ENCODE measurements at regions not wholly inside any gene's neighbourhood (a gene's known extent, or its start where the extent isn't known, plus 50 kb on each side); places are given as distances from the start of the nearest gene placed in this dataset.

GRCh38 chr2:212908682-212909435, 242.6 kb downstream of the IKZF2 start:
- no peak overlapping the region for H2AFZ ChIP-seq (ENCODE audit: low read length)

DNA sequence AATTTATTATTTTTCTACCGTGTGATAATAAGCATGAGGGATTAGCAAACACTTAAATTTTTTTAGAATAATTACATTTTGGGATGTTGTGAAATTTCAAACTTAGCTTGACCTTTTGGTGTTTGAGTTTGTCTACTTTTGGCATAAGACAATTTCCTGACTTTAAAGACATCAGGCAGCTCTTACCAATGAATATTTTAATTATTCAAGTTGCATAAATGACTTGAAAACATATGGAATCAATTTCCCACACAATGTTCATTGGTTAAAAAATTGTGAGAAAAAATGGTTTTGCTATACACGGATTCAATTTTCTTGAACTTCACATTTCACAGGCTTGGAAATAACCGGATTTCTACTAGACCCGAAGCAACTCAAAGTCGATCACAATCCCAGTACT, 243.4 kb downstream of the IKZF2 start:
- CTCF ChIA-PET (ENCODE audit: unreplicated experiment): no interaction called here
- H3K36me3 ChIP-seq (ENCODE audit: insufficient read depth, low read length): no peaks in the 10 kb centered on the region
- no peak overlapping the region for H3K4me3 ChIP-seq (ENCODE audit: low read depth, low read length, poor library complexity, severe bottlenecking)
- no TSS peak for BruUV-seq (replicated peaks)
- no peak overlapping the region for H2AFZ ChIP-seq (ENCODE audit: low read length)
- no peak for DNase-seq (ENCODE audit: low spot score)
- intact Hi-C loops (cut with micrococcal nuclease; ENCODE audit: unreplicated experiment): no loop called here
- no peaks in the 10 kb centered on the region for H3K4me1 ChIP-seq (ENCODE audit: insufficient read depth, low read length, poor library complexity, severe bottlenecking)
- no peaks in the 10 kb centered on the region for H3K79me2 ChIP-seq (ENCODE audit: insufficient read depth, low read depth, low read length)
- POLR2A ChIA-PET: no interaction called here
- no peak overlapping the region for H3K27ac ChIP-seq (ENCODE audit: low read depth, low read length, poor library complexity, severe bottlenecking)
- H4K20me1 ChIP-seq (ENCODE audit: insufficient read depth, low read length): no peaks in the 10 kb centered on the region
- no peaks in the 10 kb centered on the region for H3K9me2 ChIP-seq (ENCODE audit: insufficient read depth, low read length)
- H3K9me3 ChIP-seq (ENCODE audit: low read length): no peaks in the 10 kb centered on the region
- TF ChIP-seq, protein P1, sequence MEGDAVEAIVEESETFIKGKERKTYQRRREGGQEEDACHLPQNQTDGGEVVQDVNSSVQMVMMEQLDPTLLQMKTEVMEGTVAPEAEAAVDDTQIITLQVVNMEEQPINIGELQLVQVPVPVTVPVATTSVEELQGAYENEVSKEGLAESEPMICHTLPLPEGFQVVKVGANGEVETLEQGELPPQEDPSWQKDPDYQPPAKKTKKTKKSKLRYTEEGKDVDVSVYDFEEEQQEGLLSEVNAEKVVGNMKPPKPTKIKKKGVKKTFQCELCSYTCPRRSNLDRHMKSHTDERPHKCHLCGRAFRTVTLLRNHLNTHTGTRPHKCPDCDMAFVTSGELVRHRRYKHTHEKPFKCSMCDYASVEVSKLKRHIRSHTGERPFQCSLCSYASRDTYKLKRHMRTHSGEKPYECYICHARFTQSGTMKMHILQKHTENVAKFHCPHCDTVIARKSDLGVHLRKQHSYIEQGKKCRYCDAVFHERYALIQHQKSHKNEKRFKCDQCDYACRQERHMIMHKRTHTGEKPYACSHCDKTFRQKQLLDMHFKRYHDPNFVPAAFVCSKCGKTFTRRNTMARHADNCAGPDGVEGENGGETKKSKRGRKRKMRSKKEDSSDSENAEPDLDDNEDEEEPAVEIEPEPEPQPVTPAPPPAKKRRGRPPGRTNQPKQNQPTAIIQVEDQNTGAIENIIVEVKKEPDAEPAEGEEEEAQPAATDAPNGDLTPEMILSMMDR (conservative IDR thresholded peaks at IDR 0.05; ENCODE audit: low read length): no peak
- TF ChIP-seq EZH2phosphoT487 (IDR thresholded peaks at IDR 0.05; ENCODE audit: borderline replicate concordance, low read depth, low read length): no peak
- H3K4me2 ChIP-seq (ENCODE audit: low read length): no peak overlapping the region

More at GRCh38 chr2:212908682-212909435, 242.6 kb downstream of the IKZF2 start:
- Histone ChIP-seq H3K9me3 (ENCODE audit: low read length) (no peaks in the 10 kb centered on the region), H3K4me1 (ENCODE audit: insufficient read depth, low read length, poor library complexity, severe bottlenecking) (peaks cover under 1% of the 10 kb centered on the region), H3K9me2 (ENCODE audit: insufficient read depth, low read length) (no peaks in the 10 kb centered on the region), H4K20me1 (ENCODE audit: insufficient read depth, low read length) (no peaks in the 10 kb centered on the region), H3K4me3 (ENCODE audit: low read depth, low read length, poor library complexity, severe bottlenecking) (no peak overlapping the region), H3K27ac (ENCODE audit: low read depth, low read length, poor library complexity, severe bottlenecking) (no peak overlapping the region), H3K79me2 (ENCODE audit: insufficient read depth, low read depth, low read length) (no peaks in the 10 kb centered on the region), H3K36me3 (ENCODE audit: insufficient read depth, low read length) (no peaks in the 10 kb centered on the region), H3K4me2 (ENCODE audit: low read length) (no peak overlapping the region)
- BruUV-seq (replicated peaks): no TSS peak
- intact Hi-C loops (cut with micrococcal nuclease; ENCODE audit: unreplicated experiment): no loop called here
- ChIA-PET POLR2A (interaction anchor here (0.9 kb wide), 1 partner anchor 9 kb away, joined by 4 read pairs; no protein-coding TSS in a partner anchor), CTCF (ENCODE audit: unreplicated experiment) (no interaction called here)
- DNase-seq (ENCODE audit: low spot score): no peak
- TF ChIP-seq, protein P1 (conservative IDR thresholded peaks at IDR 0.05; ENCODE audit: low read length): no peak
- TF ChIP-seq EZH2phosphoT487 (IDR thresholded peaks at IDR 0.05; ENCODE audit: borderline replicate concordance, low read depth, low read length): no peak

GRCh38 chr2:212906620-212907019, 244.8 kb downstream of the IKZF2 start:
- no TSS peak for BruUV-seq (replicated peaks)
- TF ChIP-seq, protein P1 (conservative IDR thresholded peaks at IDR 0.05; ENCODE audit: low read length): no peak
- TF ChIP-seq EZH2phosphoT487 (IDR thresholded peaks at IDR 0.05; ENCODE audit: borderline replicate concordance, low read depth, low read length): no peak
- intact Hi-C loops (cut with micrococcal nuclease; ENCODE audit: unreplicated experiment): no loop called here
- POLR2A ChIA-PET: interaction anchor here (0.7 to 1.0 kb wide), 2 partner anchors 11 to 250 kb away, joined by 3 to 4 read pairs; no protein-coding TSS in a partner anchor
- H3K36me3 ChIP-seq (ENCODE audit: insufficient read depth, low read length): no peaks in the 10 kb centered on the region
- H3K9me3 ChIP-seq (ENCODE audit: low read length): no peaks in the 10 kb centered on the region
- no peak overlapping the region for H3K4me3 ChIP-seq (ENCODE audit: low read depth, low read length, poor library complexity, severe bottlenecking)
- H4K20me1 ChIP-seq (ENCODE audit: insufficient read depth, low read length): no peaks in the 10 kb centered on the region
- no peak for DNase-seq (ENCODE audit: low spot score)
- H3K79me2 ChIP-seq (ENCODE audit: insufficient read depth, low read depth, low read length): no peaks in the 10 kb centered on the region
- H3K4me1 ChIP-seq (ENCODE audit: insufficient read depth, low read length, poor library complexity, severe bottlenecking): no peaks in the 10 kb centered on the region
- no peak overlapping the region for H3K4me2 ChIP-seq (ENCODE audit: low read length)
- H2AFZ ChIP-seq (ENCODE audit: low read length): no peak overlapping the region
- CTCF ChIA-PET (ENCODE audit: unreplicated experiment): no interaction called here
- H3K27ac ChIP-seq (ENCODE audit: low read depth, low read length, poor library complexity, severe bottlenecking): no peak overlapping the region
- H3K9me2 ChIP-seq (ENCODE audit: insufficient read depth, low read length): no peaks in the 10 kb centered on the region
